GM12878 (cell line): ENCODE measurements at regions not wholly inside any gene's neighbourhood (a gene's known extent, or its start where the extent isn't known, plus 50 kb on each side); places are given as distances from the start of the nearest gene placed in this dataset.

Experiments
- ATAC-seq: fragments of 200-7000 bp; cut with Tn5 transposase; 3 replicates; pipeline ENCODE4 v1.9.1; 2020; ENCODE audit warnings: mild to moderate bottlenecking, moderate library complexity
- BruUV-seq: library from RNA; stranded (reverse); fragments of 400-500 nt; replicated peaks from 2 replicates; lab custom pipeline; 2021; lab: Mats Ljungman, UMichigan
- CTCF ChIA-PET: fragments of 300-600 bp; sonication (Branson Sonifier 250); formaldehyde crosslinking; extraction: SDS; loops from one replicate; lab custom pipeline; 2021; ENCODE audit warnings: inconsistent platforms; lab: Yijun Ruan, JAX
- POLR2A ChIA-PET: fragments of 350-600 bp; formaldehyde crosslinking; extraction: SDS; loops from one replicate; lab custom pipeline; 2021; ENCODE audit warnings: inconsistent platforms; lab: Charles Lee
- RAD21 ChIA-PET: fragments of 300-600 bp; sonication (Branson Sonifier 250); formaldehyde crosslinking; loops from one replicate; lab custom pipeline; 2023; ENCODE audit warnings: antibody characterized with exemption; ENCODE audit not compliant: unreplicated experiment; lab: Charles Lee
- SMC1A ChIA-PET: fragments of 300-600 bp; sonication (Branson Sonifier 250); formaldehyde crosslinking; loops from one replicate; lab custom pipeline; 2023; ENCODE audit not compliant: unreplicated experiment, uncharacterized antibody; lab: Charles Lee
- DNase-seq: peaks from one replicate; pipeline ENCODE4 v3.0.0-alpha.2; 2011; ENCODE audit warnings: low read depth, low spot score
- FAIRE-seq: peaks from 3 replicates; lab custom pipeline; 2011; peaks lifted over from hg19 to GRCh38; lab: Jason Lieb, UNC
- H2AFZ ChIP-seq: 2 replicates; pipeline ENCODE4 v1.6.0; 2011; ENCODE audit warnings: low read depth, low read length, control low read depth; ENCODE audit not compliant: control insufficient read depth
- H3K27ac ChIP-seq: 2 replicates; pipeline ENCODE4 v1.5.1; 2011; ENCODE audit warnings: control low read depth; ENCODE audit not compliant: control insufficient read depth, insufficient read depth
- H3K27me3 ChIP-seq, 2 experiments: replicated peaks in 1 of 2; 2 replicates each; pipeline versions ENCODE4 v1.6.0 to v1.6.1; 2011; ENCODE audit warnings: low read length in 1 of 2; ENCODE audit not compliant: control insufficient read depth in 2 of 2, insufficient read depth in 2 of 2
- H3K36me3 ChIP-seq, 2 experiments: 2 replicates each; pipeline ENCODE4 v1.5.1; 2011; ENCODE audit warnings: low read length in 1 of 2; ENCODE audit not compliant: control insufficient read depth in 2 of 2, insufficient read depth in 2 of 2
- H3K4me1 ChIP-seq: 2 replicates; pipeline ENCODE4 v1.6.1; 2011; ENCODE audit warnings: mild to moderate bottlenecking, low read length, moderate library complexity, mixed read lengths; ENCODE audit not compliant: control insufficient read depth, insufficient read depth
- H3K4me2 ChIP-seq: 2 replicates; pipeline ENCODE4 v1.6.0; 2011; ENCODE audit warnings: control low read depth; ENCODE audit not compliant: control insufficient read depth, insufficient read depth
- H3K4me3 ChIP-seq: fragments of 200-600 bp; sonication (generic); 2 replicates; pipeline ENCODE4 v1.5.1; 2016
- H3K79me2 ChIP-seq: 2 replicates; pipeline ENCODE4 v1.6.0; 2011; ENCODE audit warnings: low read length; ENCODE audit not compliant: control insufficient read depth, insufficient read depth
- H3K9ac ChIP-seq: 2 replicates; pipeline ENCODE4 v1.8.0; 2011; ENCODE audit warnings: low read length, control low read depth, mixed read lengths; ENCODE audit not compliant: control insufficient read depth, insufficient read depth
- H3K9me3 ChIP-seq: replicated peaks from 3 replicates; pipeline ENCODE4 v1.5.1; 2011; ENCODE audit warnings: mild to moderate bottlenecking, low read length; ENCODE audit not compliant: control insufficient read depth, insufficient read depth
- H4K20me1 ChIP-seq: 2 replicates; pipeline ENCODE4 v1.6.0; 2011; ENCODE audit not compliant: control insufficient read depth, insufficient read depth
- E2F4 ChIP-seq: IDR thresholded peaks from 2 replicates; pipeline ENCODE4 v1.6.1; 2012; ENCODE audit warnings: low read depth, low read length, improper control_type of control experiment
- HCFC1 ChIP-seq: fragments of 150-350 bp; IDR thresholded peaks from 2 replicates; pipeline ENCODE4 v1.6.1; 2014; ENCODE audit warnings: low read length
- IKZF2 ChIP-seq, 2 experiments: fragments of 450-650 bp; IDR thresholded peaks; 2 replicates each; pipeline ENCODE4 v1.6.1; 2017; ENCODE audit warnings: mild to moderate bottlenecking in 2 of 2, moderate library complexity in 2 of 2
- LARP7 ChIP-seq: fragments of 450-650 bp; IDR thresholded peaks from 2 replicates; pipeline ENCODE4 v1.6.1; 2017; ENCODE audit warnings: mild to moderate bottlenecking
- MTA2 ChIP-seq: fragments of 450-650 bp; IDR thresholded peaks from 2 replicates; pipeline ENCODE4 v1.6.1; 2016; ENCODE audit warnings: low read depth, mild to moderate bottlenecking, moderate library complexity
- MYB ChIP-seq: fragments of 150-350 bp; IDR thresholded peaks from 2 replicates; pipeline ENCODE4 v1.6.1; 2014; ENCODE audit warnings: mild to moderate bottlenecking, low read depth, low read length, borderline replicate concordance
- NR2C2 ChIP-seq: IDR thresholded peaks from 2 replicates; pipeline ENCODE4 v1.6.1; 2011; ENCODE audit warnings: borderline replicate concordance, low read depth; ENCODE audit not compliant: control insufficient read depth, insufficient read length
- NRF1 ChIP-seq: conservative IDR thresholded peaks from 2 replicates; pipeline ENCODE4 v1.6.1; 2011; ENCODE audit warnings: mild to moderate bottlenecking, low read depth, low read length, improper control_type of control experiment
- RB1 ChIP-seq: fragments of 450-650 bp; formaldehyde crosslinking; IDR thresholded peaks from 2 replicates; pipeline ENCODE4 v1.6.1; 2017; ENCODE audit warnings: mild to moderate bottlenecking, borderline replicate concordance
- SMAD5 ChIP-seq: IDR thresholded peaks from 2 replicates; pipeline ENCODE4 v1.6.1; 2016; ENCODE audit warnings: antibody characterized with exemption, low read depth
- SPI1 ChIP-seq: IDR thresholded peaks from 2 replicates; pipeline ENCODE4 v1.6.1; 2011; ENCODE audit warnings: low read depth, mild to moderate bottlenecking, low read length, moderate library complexity, borderline replicate concordance; ENCODE audit not compliant: insufficient read depth
- USF1 ChIP-seq: IDR thresholded peaks from 2 replicates; pipeline ENCODE4 v1.6.1; 2011; ENCODE audit warnings: borderline replicate concordance, low read depth, mild to moderate bottlenecking, moderate library complexity, mixed read lengths, low read length; ENCODE audit not compliant: insufficient read depth; ENCODE audit errors: extremely low read length
- ZNF384 ChIP-seq: IDR thresholded peaks from 2 replicates; pipeline ENCODE4 v1.6.1; 2012; ENCODE audit warnings: low read depth, mild to moderate bottlenecking, low read length, improper control_type of control experiment, borderline replicate concordance
- WGBS: methylation state at CpG from one replicate; pipeline ENCODE4 v1.1.6; 2016; ENCODE audit warnings: low lambda C conversion rate; ENCODE audit not compliant: insufficient replicate concordance, insufficient coverage; ENCODE audit errors: missing lambda C conversion rate; 5-methylcytosine and 5-hydroxymethylcytosine counted together
- in situ Hi-C: fragments of 300-500 bp; cut with MboI; formaldehyde crosslinking; loops from 9 replicates; pipeline ENCODE4 v1.14.3; 2018; ENCODE audit warnings: mixed read lengths
- intact Hi-C: fragments of 100-400 bp; cut with micrococcal nuclease; formaldehyde crosslinking; loops from one replicate; pipeline ENCODE4 v1.14.2; 2022; ENCODE audit not compliant: unreplicated experiment
- TF ChIP-seq, protein P1 (sequence below): fragments of 450-650 bp; formaldehyde crosslinking; IDR thresholded peaks from 2 replicates; pipeline ENCODE4 v1.4.0; 2022; ENCODE audit warnings: mild to moderate bottlenecking, moderate library complexity
- TF ChIP-seq, protein P2 (sequence below): IDR thresholded peaks from 2 replicates; pipeline ENCODE4 v1.6.1; 2012; ENCODE audit warnings: mild to moderate bottlenecking, low read depth, low read length

DNA sequence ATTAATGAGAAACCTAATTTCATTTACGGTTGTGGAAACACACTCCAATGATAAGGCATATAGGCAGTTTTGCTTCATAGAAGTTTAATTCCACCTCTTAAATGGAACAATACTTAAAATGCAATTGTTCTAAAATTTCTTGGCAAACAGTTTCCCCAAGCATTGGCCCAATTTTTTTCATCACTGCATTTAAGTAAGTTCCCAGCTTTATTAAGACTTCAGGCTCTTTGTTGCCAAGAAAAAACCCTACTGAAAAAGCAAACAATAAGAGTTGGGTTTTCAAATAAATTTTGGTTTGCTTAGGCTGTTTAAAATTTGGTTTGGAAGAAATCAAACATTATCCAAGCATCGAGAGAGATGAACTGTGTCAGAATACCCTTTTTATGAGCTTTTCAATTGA is 690.9 kb upstream of the NRSN1 start (continued):
- TF ChIP-seq IKZF2 (IDR thresholded peaks at IDR 0.05): no peak
- no peak for TF ChIP-seq SPI1
- TF ChIP-seq HCFC1: no peak
- TF ChIP-seq ZNF384: no peak

DNA sequence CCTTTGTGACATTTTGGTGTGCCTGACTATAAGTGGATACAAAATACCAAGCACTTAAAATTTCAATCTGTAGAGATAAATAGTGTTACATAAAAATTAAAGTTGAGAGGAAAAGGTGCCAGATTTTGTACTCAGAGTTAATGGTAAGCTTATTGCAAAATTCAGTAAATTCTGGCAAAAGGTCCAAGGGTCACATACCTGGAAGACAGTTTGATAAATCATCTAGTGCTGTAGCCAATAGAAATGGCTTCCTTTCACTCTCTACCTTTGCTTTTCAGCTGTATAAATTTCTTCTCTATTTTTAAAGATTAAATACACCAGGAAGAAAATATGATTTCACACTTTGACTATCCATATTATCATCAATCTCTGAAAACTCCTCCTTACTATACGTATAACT is 690.2 kb upstream of the NRSN1 start:
- RAD21 ChIA-PET: no interaction called here
- ATAC-seq: no peak
- POLR2A ChIA-PET: no interaction called here
- WGBS: 93% methylated on average over 1 of the region's 1 CpG
- Histone ChIP-seq H3K4me2 (no peak overlapping the region), H2AFZ (no peak overlapping the region), H3K9me3 (no peaks in the 10 kb centered on the region), H3K27ac (no peak overlapping the region), H3K79me2 (no peaks in the 10 kb centered on the region), H3K27me3 (no peaks in the 10 kb centered on the region; a peak in 1 of 4 replicates), H3K36me3 (no peaks in the 10 kb centered on the region), H3K4me3 (no peak overlapping the region), H3K4me1 (no peaks in the 10 kb centered on the region), H3K9ac (no peak overlapping the region), H4K20me1 (no peaks in the 10 kb centered on the region)
- intact Hi-C loops: no loop called here
- SMC1A ChIA-PET: interaction anchor here (1.0 kb wide), 1 partner anchor 10 kb away, joined by 3 read pairs; no protein-coding TSS in a partner anchor
- FAIRE-seq: no peak
- no TSS peak for BruUV-seq
- DNase-seq: no peak
- CTCF ChIA-PET: interaction anchor here (1.1 to 1.6 kb wide), 2 partner anchors 10 to 748 kb away, joined by 3 to 4 read pairs; no protein-coding TSS in a partner anchor
- in situ Hi-C loops: no loop called here
- TF ChIP-seq SMAD5: no peak
- TF ChIP-seq RB1: no peak
- TF ChIP-seq, protein P1, sequence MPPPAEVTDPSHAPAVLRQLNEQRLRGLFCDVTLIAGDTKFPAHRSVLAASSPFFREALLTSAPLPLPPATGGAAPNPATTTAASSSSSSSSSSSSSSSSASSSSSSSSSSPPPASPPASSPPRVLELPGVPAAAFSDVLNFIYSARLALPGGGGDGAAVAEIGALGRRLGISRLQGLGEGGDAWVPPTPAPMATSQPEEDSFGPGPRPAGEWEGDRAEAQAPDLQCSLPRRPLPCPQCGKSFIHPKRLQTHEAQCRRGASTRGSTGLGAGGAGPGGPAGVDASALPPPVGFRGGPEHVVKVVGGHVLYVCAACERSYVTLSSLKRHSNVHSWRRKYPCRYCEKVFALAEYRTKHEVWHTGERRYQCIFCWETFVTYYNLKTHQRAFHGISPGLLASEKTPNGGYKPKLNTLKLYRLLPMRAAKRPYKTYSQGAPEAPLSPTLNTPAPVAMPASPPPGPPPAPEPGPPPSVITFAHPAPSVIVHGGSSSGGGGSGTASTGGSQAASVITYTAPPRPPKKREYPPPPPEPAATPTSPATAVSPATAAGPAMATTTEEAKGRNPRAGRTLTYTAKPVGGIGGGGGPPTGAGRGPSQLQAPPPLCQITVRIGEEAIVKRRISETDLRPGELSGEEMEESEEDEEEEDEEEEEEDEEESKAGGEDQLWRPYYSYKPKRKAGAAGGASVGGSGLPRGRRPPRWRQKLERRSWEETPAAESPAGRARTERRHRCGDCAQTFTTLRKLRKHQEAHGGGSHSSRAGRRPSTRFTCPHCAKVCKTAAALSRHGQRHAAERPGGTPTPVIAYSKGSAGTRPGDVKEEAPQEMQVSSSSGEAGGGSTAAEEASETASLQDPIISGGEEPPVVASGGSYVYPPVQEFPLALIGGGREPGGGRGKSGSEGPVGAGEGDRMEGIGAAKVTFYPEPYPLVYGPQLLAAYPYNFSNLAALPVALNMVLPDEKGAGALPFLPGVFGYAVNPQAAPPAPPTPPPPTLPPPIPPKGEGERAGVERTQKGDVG: no peak
- TF ChIP-seq NR2C2: no peak
- TF ChIP-seq NRF1: no peak
- TF ChIP-seq, protein P2, sequence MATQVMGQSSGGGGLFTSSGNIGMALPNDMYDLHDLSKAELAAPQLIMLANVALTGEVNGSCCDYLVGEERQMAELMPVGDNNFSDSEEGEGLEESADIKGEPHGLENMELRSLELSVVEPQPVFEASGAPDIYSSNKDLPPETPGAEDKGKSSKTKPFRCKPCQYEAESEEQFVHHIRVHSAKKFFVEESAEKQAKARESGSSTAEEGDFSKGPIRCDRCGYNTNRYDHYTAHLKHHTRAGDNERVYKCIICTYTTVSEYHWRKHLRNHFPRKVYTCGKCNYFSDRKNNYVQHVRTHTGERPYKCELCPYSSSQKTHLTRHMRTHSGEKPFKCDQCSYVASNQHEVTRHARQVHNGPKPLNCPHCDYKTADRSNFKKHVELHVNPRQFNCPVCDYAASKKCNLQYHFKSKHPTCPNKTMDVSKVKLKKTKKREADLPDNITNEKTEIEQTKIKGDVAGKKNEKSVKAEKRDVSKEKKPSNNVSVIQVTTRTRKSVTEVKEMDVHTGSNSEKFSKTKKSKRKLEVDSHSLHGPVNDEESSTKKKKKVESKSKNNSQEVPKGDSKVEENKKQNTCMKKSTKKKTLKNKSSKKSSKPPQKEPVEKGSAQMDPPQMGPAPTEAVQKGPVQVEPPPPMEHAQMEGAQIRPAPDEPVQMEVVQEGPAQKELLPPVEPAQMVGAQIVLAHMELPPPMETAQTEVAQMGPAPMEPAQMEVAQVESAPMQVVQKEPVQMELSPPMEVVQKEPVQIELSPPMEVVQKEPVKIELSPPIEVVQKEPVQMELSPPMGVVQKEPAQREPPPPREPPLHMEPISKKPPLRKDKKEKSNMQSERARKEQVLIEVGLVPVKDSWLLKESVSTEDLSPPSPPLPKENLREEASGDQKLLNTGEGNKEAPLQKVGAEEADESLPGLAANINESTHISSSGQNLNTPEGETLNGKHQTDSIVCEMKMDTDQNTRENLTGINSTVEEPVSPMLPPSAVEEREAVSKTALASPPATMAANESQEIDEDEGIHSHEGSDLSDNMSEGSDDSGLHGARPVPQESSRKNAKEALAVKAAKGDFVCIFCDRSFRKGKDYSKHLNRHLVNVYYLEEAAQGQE: no peak
- no peak for TF ChIP-seq E2F4
- no peak for TF ChIP-seq USF1
- TF ChIP-seq LARP7: no peak
- no peak for TF ChIP-seq MTA2
- TF ChIP-seq MYB: no peak
